Activated naive CD8-positive, alpha-beta T cell treated with anti-CD3 and anti-CD28 coated beads, Interleukin-2, amount 10 ng/mL, durations not matched to agents 7 days and 5 days (primary cell): ENCODE measurements at regions not wholly inside any gene's neighbourhood (a gene's known extent, or its start where the extent isn't known, plus 50 kb on each side); places are given as distances from the start of the nearest gene placed in this dataset.
A peak's percentile ranks its signal among the peaks of the same experiment; 100 is the strongest.

Experiments
- ATAC-seq: fragments of 150-1000 bp; cut with Tn5 transposase; one replicate; pipeline ENCODE4 v1.10.0; 2021; ENCODE audit warnings: low read depth, moderate library complexity
- POLR2A ChIA-PET: fragments of 350-600 bp; sonication (Branson Sonifier 250); formaldehyde crosslinking; loops from one replicate; lab custom pipeline; 2021; ENCODE audit warnings: antibody characterized with exemption; lab: Charles Lee
- DNase-seq: peaks from one replicate; pipeline ENCODE4 v3.0.0; 2021
- H3K27ac Mint-ChIP-seq: one replicate; pipeline ENCODE4 v1.8.0; 2022; ENCODE audit warnings: mild to moderate bottlenecking, mixed read lengths
- H3K27me3 Mint-ChIP-seq: one replicate; pipeline ENCODE4 v1.8.0; 2022; ENCODE audit warnings: mild to moderate bottlenecking, moderate library complexity, mixed read lengths
- H3K36me3 Mint-ChIP-seq: one replicate; pipeline ENCODE4 v1.8.0; 2021; ENCODE audit warnings: mild to moderate bottlenecking, mixed read lengths
- H3K4me1 Mint-ChIP-seq: one replicate; pipeline ENCODE4 v1.8.0; 2021; ENCODE audit warnings: mixed read lengths
- H3K4me3 Mint-ChIP-seq: one replicate; pipeline ENCODE4 v1.8.0; 2022; ENCODE audit warnings: mild to moderate bottlenecking, moderate library complexity, mixed read lengths
- H3K9me3 Mint-ChIP-seq: one replicate; pipeline ENCODE4 v1.8.0; 2021; ENCODE audit warnings: mixed read lengths

DNA sequence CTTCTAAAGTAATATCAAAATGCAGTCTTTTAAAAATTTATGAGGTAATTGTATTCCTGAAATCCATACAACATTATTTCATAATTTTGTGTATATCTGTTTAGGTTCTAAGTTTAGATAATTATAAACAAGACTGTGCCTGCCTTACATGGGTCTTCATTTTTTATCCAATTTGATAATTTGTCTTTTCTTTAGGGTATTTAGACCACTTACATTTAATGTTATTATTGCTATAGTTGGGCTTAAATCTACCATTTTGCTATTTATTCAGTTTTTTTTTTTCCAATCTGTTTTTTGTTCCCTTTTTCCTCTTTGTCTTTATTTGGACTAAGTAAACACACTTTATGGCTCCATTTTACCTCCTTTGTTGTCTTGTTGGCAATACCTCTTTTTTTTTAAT, 312.5 kb upstream of the MEX3C start:
- no peak for DNase-seq
- Mint-ChIP-seq H3K27me3 (no peaks in the 10 kb centered on the region), H3K4me3 (no peak overlapping the region), H3K27ac (no peak overlapping the region), H3K9me3 (peaks cover 6% of the 10 kb centered on the region), H3K4me1 (no peaks in the 10 kb centered on the region), H3K36me3 (no peaks in the 10 kb centered on the region)
- POLR2A ChIA-PET: no interaction called here
- ATAC-seq: no peak

DNA sequence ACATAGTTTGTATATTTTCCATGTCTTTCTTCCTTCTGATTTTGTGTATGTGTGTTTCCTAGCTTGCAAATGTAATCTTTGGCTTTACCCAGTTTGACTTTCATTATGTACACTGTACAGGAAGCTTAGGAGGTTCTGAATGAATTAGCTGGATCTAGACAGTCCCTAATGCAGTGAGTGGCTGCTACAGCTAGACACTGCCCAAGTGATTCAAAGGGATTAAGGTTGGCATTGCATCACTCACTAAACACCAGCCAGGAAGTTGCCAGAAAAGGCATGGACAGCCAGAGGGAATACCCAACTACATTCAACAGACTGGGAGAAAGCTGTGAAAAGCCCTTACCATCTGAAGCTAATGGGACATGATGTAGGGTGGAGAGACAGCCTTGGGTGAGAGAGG, 316.0 kb upstream of the MEX3C start:
- no peak overlapping the region for H3K27ac Mint-ChIP-seq
- no peak for ATAC-seq
- peaks cover 1% of the 10 kb centered on the region for H3K9me3 Mint-ChIP-seq
- DNase-seq: no peak
- H3K4me3 Mint-ChIP-seq: no peak overlapping the region
- H3K27me3 Mint-ChIP-seq: no peaks in the 10 kb centered on the region
- no peaks in the 10 kb centered on the region for H3K36me3 Mint-ChIP-seq
- POLR2A ChIA-PET: no interaction called here
- H3K4me1 Mint-ChIP-seq: no peaks in the 10 kb centered on the region

DNA sequence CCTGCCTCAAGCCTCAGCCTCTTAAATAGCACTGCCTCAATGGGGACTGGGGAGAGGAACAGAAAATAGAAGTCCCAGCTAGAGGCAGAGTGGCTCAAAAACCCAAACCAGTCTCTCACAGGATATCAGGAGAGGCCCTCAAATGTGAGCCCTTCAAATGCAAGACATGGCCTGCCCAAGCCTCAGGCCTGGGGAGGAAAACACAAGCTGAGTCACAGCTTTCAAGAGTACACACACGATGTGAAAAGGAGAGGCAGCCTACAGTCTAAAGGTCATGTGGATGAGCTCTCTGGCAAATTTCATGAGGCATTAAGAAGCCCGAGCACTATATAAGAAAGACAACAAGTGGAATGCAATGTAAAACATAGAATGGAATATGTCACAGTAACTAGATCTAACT, 316.6 kb upstream of the MEX3C start:
- no peaks in the 10 kb centered on the region for H3K4me1 Mint-ChIP-seq
- H3K27ac Mint-ChIP-seq: no peak overlapping the region
- POLR2A ChIA-PET: no interaction called here
- H3K4me3 Mint-ChIP-seq: no peak overlapping the region
- no peaks in the 10 kb centered on the region for H3K36me3 Mint-ChIP-seq
- DNase-seq (no peak), ATAC-seq (no peak)
- no peaks in the 10 kb centered on the region for H3K27me3 Mint-ChIP-seq
- H3K9me3 Mint-ChIP-seq: no peaks in the 10 kb centered on the region

DNA sequence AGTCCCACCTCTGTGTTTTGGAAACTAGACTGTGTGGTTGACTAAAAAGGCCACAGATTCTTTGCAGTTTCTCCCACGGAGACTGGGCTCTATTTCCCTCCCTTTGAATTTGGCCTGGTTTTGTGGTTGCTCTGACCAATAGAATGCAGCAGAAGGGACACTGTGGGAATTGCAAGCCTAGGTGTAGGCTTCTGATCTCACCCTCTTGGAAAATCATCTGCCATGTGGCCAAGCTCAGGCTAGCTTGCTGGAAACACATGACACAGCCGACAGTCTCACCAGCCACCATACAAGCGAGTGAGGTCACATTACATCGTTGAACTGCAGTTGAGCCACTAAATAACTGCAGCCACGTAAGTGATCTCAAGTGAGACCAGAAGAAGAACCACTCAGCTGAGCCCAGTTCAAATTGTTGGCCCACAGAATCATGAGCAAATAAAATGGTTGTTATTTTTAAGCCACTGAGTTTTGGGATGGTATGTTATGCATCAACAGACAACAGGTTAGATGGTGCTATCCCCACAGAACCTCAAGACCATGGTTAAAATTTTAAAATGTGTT, 319.1 kb upstream of the MEX3C start:
- no peaks in the 10 kb centered on the region for H3K4me1 Mint-ChIP-seq
- H3K4me3 Mint-ChIP-seq: no peak overlapping the region
- no peaks in the 10 kb centered on the region for H3K27me3 Mint-ChIP-seq
- H3K27ac Mint-ChIP-seq: no peak overlapping the region
- POLR2A ChIA-PET: interaction anchor here (0.6 kb wide), 1 partner anchor 57 kb away, joined by 3 read pairs; no protein-coding TSS in a partner anchor
- no peaks in the 10 kb centered on the region for H3K36me3 Mint-ChIP-seq
- ATAC-seq: no peak
- H3K9me3 Mint-ChIP-seq: no peaks in the 10 kb centered on the region
- DNase-seq: no peak

DNA sequence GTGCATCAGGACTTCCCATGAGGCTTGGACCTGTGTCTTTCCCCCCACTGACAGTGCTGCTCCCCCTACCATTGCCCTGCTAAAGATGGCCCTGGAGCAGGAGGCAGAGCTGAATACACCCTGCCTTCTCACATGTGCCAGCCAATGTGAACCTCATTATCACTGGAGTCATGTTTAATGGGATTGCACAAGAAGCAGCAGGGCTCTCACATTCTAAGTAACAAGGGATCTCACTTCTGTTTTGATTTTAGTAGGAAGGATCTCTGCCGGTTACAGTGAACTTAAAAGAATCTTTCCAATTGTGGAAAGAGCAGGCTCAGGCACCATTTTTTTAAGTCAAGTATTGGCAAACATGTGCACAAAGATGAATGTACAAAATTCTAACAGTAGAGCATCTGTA, 322.1 kb upstream of the MEX3C start:
- Mint-ChIP-seq H3K27me3 (no peaks in the 10 kb centered on the region), H3K36me3 (no peaks in the 10 kb centered on the region), H3K4me3 (no peak overlapping the region), H3K4me1 (no peaks in the 10 kb centered on the region), H3K9me3 (no peaks in the 10 kb centered on the region), H3K27ac (no peak overlapping the region)
- POLR2A ChIA-PET: no interaction called here
- no peak for ATAC-seq
- DNase-seq: no peak

DNA sequence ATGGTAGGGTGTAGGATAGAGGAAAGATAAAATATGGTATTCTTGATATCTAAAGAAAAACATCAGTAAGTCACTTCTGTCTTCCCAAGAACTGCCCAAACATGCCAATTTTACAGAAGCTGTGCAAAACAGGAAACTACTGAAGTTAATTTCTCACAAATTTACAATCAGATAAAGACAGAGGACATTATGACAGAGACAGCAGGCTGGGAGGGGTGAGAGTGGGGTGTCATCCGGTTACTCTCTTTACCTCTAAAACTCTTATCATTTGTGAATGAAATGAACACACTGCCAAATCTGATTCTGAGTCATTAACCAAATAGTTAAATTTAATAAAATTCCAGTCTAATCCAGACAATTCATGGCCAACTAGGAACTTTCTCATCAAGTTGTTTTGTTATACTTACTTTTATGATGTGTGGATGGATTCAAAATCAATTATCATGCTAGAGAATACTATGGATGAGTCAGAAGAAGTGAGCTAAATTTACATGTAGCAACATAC, 323.2 kb upstream of the MEX3C start:
- Mint-ChIP-seq H3K4me3 (no peak overlapping the region), H3K27me3 (no peaks in the 10 kb centered on the region), H3K27ac (no peak overlapping the region), H3K4me1 (no peaks in the 10 kb centered on the region), H3K9me3 (no peaks in the 10 kb centered on the region), H3K36me3 (no peaks in the 10 kb centered on the region)
- no peak for DNase-seq
- POLR2A ChIA-PET: no interaction called here
- no peak for ATAC-seq

DNA sequence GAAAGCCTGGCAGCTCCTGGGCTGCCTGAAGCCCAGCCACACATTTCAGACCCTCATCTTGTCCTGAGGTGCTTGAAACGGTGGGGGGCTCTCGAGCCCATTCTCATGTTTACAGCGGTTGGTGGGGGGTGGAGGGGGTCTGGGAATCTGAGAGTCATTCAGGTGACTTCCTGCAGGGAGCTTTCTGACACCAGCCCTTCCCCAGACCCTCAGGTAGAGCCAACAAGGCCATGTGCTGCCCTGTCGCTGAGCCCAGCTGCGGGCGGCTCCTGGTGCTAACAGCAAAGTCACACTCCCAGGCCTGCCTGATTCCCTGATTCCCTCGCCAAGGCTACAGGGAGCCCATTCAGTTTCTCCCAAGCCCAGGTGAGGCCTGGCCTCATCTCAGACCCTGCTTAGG, 324.9 kb upstream of the MEX3C start:
- Mint-ChIP-seq H3K27ac (no peak overlapping the region), H3K4me3 (no peak overlapping the region), H3K9me3 (no peaks in the 10 kb centered on the region), H3K27me3 (no peaks in the 10 kb centered on the region), H3K36me3 (no peaks in the 10 kb centered on the region), H3K4me1 (no peaks in the 10 kb centered on the region)
- DNase-seq (no peak), ATAC-seq (no peak)
- POLR2A ChIA-PET: no interaction called here

DNA sequence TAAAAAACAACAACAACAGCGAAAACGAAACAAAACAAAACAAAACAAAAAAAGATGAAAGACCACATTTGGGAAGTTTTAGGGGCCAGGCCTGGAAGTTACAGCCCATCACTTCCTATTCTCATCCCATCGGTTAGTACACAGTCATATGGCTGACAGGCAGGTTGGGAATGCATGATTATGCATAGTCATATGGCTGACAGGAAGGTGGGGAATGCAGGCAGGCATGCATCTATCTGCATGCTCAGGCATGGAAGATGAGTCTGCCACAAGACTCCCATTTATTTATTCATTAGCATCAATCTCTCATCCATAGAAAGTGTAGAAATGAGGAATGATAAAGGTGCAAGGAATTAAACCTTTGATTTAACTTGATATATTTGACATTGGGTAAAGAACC, 325.3 kb upstream of the MEX3C start:
- ATAC-seq: no peak
- no peak overlapping the region for H3K27ac Mint-ChIP-seq

DNA sequence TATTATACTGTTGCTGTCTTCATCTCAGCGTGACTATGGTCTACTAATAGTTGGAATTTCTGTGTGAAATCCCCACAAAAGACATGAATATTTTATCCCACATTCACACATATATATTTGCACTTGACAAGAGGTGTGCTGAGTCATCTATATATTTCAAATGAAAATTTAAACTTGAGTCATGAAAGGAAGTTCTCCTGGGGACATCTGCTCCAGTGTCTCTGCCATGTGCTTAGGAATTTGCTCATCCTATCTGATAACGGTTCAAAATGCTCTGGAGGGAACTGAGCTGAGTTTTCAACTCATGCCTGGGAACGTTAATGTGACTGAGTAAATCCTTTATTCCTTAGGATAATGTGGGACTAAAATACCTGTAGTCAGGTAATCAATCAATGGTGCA, 326.2 kb upstream of the MEX3C start:
- Mint-ChIP-seq H3K4me1 (no peaks in the 10 kb centered on the region), H3K36me3 (no peaks in the 10 kb centered on the region), H3K9me3 (no peaks in the 10 kb centered on the region), H3K4me3 (no peak overlapping the region), H3K27me3 (no peaks in the 10 kb centered on the region), H3K27ac (no peak overlapping the region)
- DNase-seq (no peak), ATAC-seq (no peak)
- POLR2A ChIA-PET: no interaction called here

More for the DNA sequence above, 325.3 kb upstream of the MEX3C start:
- no peak for DNase-seq
- no peak overlapping the region for H3K4me3 Mint-ChIP-seq
- no peaks in the 10 kb centered on the region for H3K27me3 Mint-ChIP-seq
- H3K9me3 Mint-ChIP-seq: no peaks in the 10 kb centered on the region
- POLR2A ChIA-PET: no interaction called here
- no peaks in the 10 kb centered on the region for H3K36me3 Mint-ChIP-seq
- no peaks in the 10 kb centered on the region for H3K4me1 Mint-ChIP-seq

DNA sequence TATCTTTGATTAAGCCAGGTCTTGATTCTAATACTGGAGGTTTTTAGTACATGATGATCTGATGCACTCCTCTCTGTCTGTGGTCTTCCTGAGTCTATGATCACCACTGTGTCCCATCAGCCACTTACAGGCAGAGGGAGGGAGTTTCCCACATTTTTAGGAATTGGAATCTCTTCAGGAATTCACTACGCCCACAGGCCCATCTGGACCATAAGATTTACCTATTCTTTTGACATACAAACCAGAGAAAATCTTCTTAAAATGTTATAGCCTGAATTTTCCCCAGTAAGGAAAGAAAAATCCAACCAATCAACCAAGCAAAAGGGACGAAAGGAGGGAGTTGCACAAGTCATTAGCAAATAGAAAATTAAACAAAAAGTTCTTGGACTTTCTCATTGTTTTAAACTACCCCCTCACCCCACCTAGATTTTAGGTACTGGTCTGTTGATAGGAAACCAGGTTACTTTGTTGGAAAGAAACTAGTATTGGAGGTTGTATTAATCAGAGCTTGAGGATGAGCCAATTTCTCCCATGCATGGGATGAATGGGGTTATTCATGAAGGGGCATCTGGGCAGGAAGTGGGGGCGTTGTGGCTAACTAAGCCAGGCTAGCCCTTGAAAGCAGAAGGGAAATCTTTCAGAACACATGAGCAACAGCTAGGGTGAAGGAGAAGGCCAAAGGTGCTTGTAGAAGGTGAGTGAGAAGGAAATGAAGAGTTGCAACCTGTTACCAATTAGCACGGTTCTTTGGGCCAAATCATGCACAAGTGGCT, 328.2 kb upstream of the MEX3C start:
- H3K27ac Mint-ChIP-seq: no peak overlapping the region
- H3K36me3 Mint-ChIP-seq: no peaks in the 10 kb centered on the region
- no peak overlapping the region for H3K4me3 Mint-ChIP-seq
- ATAC-seq: no peak
- POLR2A ChIA-PET: no interaction called here
- no peaks in the 10 kb centered on the region for H3K9me3 Mint-ChIP-seq
- H3K4me1 Mint-ChIP-seq: no peaks in the 10 kb centered on the region
- no peaks in the 10 kb centered on the region for H3K27me3 Mint-ChIP-seq
- DNase-seq: no peak

DNA sequence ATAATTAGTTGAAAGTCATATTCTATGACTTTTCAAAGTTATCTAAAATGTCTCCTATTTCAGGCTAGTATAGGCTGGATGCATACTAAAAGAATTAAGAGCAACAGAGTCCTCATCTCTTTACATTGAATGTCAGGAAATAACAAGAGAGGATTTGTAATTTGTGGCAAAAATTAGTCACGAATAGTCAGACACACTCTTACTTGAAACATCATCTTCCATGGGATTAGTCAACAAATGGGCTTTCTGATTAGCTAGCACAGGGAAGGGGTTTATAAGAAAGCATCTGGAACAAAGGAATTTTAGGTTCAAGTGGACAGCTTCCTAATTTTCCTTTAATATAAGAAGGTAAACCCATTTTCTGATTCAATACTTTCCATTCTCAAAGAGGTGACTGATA, 330.3 kb upstream of the MEX3C start:
- ATAC-seq (no peak), DNase-seq (no peak)
- H3K27ac Mint-ChIP-seq: no peak overlapping the region
- POLR2A ChIA-PET: no interaction called here
- H3K36me3 Mint-ChIP-seq: no peaks in the 10 kb centered on the region
- no peaks in the 10 kb centered on the region for H3K27me3 Mint-ChIP-seq
- H3K4me3 Mint-ChIP-seq: no peak overlapping the region
- no peaks in the 10 kb centered on the region for H3K9me3 Mint-ChIP-seq
- no peaks in the 10 kb centered on the region for H3K4me1 Mint-ChIP-seq

DNA sequence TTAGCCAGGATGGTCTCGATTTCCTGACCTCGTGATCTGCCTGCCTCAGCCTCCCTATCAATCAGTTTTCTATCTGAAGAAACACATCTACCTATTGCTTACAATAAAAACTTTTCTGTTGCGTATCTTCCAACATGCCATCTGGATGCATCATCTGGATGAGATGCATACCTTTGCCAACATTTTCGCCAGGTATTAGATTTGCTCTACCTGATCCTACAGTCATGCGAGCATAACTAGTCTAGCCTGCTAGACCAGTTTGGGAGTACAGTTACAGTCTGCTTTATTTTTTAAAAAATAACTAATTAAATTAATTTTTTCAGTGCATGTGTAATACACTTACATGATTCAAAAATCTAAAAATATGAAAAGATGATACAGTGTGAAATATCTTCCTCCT, 334.0 kb upstream of the MEX3C start:
- ATAC-seq (no peak), DNase-seq (no peak)
- Mint-ChIP-seq H3K36me3 (no peaks in the 10 kb centered on the region), H3K4me1 (no peaks in the 10 kb centered on the region), H3K27me3 (no peaks in the 10 kb centered on the region), H3K9me3 (no peaks in the 10 kb centered on the region), H3K27ac (no peak overlapping the region), H3K4me3 (no peak overlapping the region)
- POLR2A ChIA-PET: interaction anchor here (0.6 kb wide), 1 partner anchor 1139 kb away, joined by 3 read pairs; no protein-coding TSS in a partner anchor

DNA sequence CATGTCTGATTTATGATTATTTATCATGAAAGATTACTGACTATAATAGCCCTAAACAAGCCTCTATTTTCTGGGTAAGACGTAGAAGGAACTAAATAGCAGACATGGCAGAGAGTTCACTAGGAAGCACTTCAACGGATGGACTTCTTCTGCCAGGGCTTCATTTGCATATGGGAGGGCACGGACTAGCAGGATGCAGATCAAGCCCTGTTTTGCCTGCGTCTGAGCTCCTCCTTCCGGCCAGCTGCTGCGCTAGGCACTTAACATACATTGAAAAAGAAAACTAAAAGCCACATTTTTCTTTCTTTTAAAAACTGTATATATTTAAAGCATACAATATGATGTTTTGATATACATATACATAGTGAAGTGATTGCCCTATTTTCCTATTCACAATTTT, 340.0 kb upstream of the MEX3C start:
- H3K27me3 Mint-ChIP-seq: peaks cover 2% of the 10 kb centered on the region
- peaks cover 2% of the 10 kb centered on the region for H3K4me1 Mint-ChIP-seq
- no peak overlapping the region for H3K27ac Mint-ChIP-seq
- no peak for DNase-seq
- peak; percentile 39 for ATAC-seq
- no peak overlapping the region for H3K4me3 Mint-ChIP-seq
- H3K9me3 Mint-ChIP-seq: no peaks in the 10 kb centered on the region
- POLR2A ChIA-PET: no interaction called here
- H3K36me3 Mint-ChIP-seq: no peaks in the 10 kb centered on the region

DNA sequence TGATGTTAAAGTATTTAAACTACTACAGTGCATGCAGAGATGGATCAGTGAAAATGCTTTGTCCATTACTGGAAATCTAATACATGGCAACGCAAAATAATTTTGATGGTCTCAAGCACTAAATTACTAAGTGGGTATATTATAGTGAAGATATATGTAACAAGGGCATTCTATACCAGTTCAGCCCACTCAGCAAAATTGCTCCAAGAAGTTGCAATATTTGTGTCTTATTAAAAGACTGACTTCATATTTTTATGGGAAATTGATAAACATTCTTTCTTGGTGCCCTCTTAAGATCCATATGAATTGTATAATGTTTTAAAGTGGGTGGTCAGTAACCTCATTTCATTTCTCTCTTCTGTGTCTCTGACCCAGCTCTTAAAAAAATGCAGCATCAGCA, 343.1 kb upstream of the MEX3C start:
- POLR2A ChIA-PET: no interaction called here
- H3K27ac Mint-ChIP-seq: no peak overlapping the region
- no peak for ATAC-seq
- H3K9me3 Mint-ChIP-seq: no peaks in the 10 kb centered on the region
- H3K36me3 Mint-ChIP-seq: no peaks in the 10 kb centered on the region
- no peak overlapping the region for H3K4me3 Mint-ChIP-seq
- H3K27me3 Mint-ChIP-seq: peaks cover 5% of the 10 kb centered on the region
- H3K4me1 Mint-ChIP-seq: peaks cover 2% of the 10 kb centered on the region
- no peak for DNase-seq
